ENCODE measurements at regions not wholly inside any gene's neighbourhood (a gene's known extent, or its start where the extent isn't known, plus 50 kb on each side); places are given as distances from the start of the nearest gene placed in this dataset.

GRCh38 chr17:36842231-36842819 is 95.0 kb upstream of the LHX1 start:
- peaks cover 6% of the 10 kb centered on the region for H3K9me3 Mint-ChIP-seq (ENCODE audit: unreplicated experiment)
- no peak overlapping the region for H3K27ac ChIP-seq (ENCODE audit: low read depth, low read length)
- H3K27ac Mint-ChIP-seq (ENCODE audit: unreplicated experiment): no peak overlapping the region
- H3K4me2 ChIP-seq (ENCODE audit: low read length): no peak overlapping the region
- H3K4me1 Mint-ChIP-seq (ENCODE audit: low read depth, unreplicated experiment): peaks cover 2% of the 10 kb centered on the region
- TF ChIP-seq EZH2 (IDR thresholded peaks at IDR 0.05; ENCODE audit: insufficient read depth, low read length): no peak
- TF ChIP-seq CTCF (IDR thresholded peaks at IDR 0.05; ENCODE audit: insufficient read depth, low read depth, low read length): no peak
- no peaks in the 10 kb centered on the region for H3K79me2 ChIP-seq (ENCODE audit: insufficient read depth, low read length)
- no peaks in the 10 kb centered on the region for H3K4me1 ChIP-seq (ENCODE audit: insufficient read depth, low read length)
- no peaks in the 10 kb centered on the region for H3K36me3 Mint-ChIP-seq (ENCODE audit: low read depth, unreplicated experiment)
- H3K9ac ChIP-seq (ENCODE audit: low read length): no peak overlapping the region
- no peak for FAIRE-seq
- no peaks in the 10 kb centered on the region for H4K20me1 ChIP-seq (ENCODE audit: insufficient read depth, low read length)
- H3K4me3 Mint-ChIP-seq (ENCODE audit: unreplicated experiment): no peak overlapping the region
- H3K36me3 ChIP-seq (ENCODE audit: insufficient read depth, low read length): no peaks in the 10 kb centered on the region
- peaks cover 45% of the 10 kb centered on the region for H3K27me3 Mint-ChIP-seq (ENCODE audit: low read depth, unreplicated experiment)
- H3K9me3 ChIP-seq (ENCODE audit: insufficient read depth, low read depth, low read length): no peaks in the 10 kb centered on the region
- H2AFZ ChIP-seq (ENCODE audit: low read depth, low read length): no peak overlapping the region
- DNase-seq (ENCODE audit: low read depth): no peak
- H3K27me3 ChIP-seq (ENCODE audit: insufficient read depth, low read length): no peaks in the 10 kb centered on the region
- no peak overlapping the region for H3K4me3 ChIP-seq (ENCODE audit: insufficient read depth, low read depth, low read length)

- no peaks in the 10 kb centered on the region for H3K9me3 ChIP-seq (ENCODE audit: insufficient read depth, low read depth, low read length)
- no peak overlapping the region for H3K4me3 Mint-ChIP-seq (ENCODE audit: unreplicated experiment)
- H3K79me2 ChIP-seq (ENCODE audit: insufficient read depth, low read length): no peaks in the 10 kb centered on the region
- H3K4me3 ChIP-seq (ENCODE audit: insufficient read depth, low read depth, low read length): no peak overlapping the region
- H3K27me3 Mint-ChIP-seq (ENCODE audit: low read depth, unreplicated experiment): peaks cover 41% of the 10 kb centered on the region
- no peak for TF ChIP-seq CTCF (IDR thresholded peaks at IDR 0.05; ENCODE audit: insufficient read depth, low read depth, low read length)
- TF ChIP-seq EZH2 (IDR thresholded peaks at IDR 0.05; ENCODE audit: insufficient read depth, low read length): no peak
- FAIRE-seq: no peak
- H3K27me3 ChIP-seq (ENCODE audit: insufficient read depth, low read length): no peaks in the 10 kb centered on the region
- no peak for DNase-seq (ENCODE audit: low read depth)
- H3K36me3 Mint-ChIP-seq (ENCODE audit: low read depth, unreplicated experiment): no peaks in the 10 kb centered on the region
- peaks cover 4% of the 10 kb centered on the region for H3K4me1 ChIP-seq (ENCODE audit: insufficient read depth, low read length)
- H3K4me1 Mint-ChIP-seq (ENCODE audit: low read depth, unreplicated experiment): peaks cover 2% of the 10 kb centered on the region
- H2AFZ ChIP-seq (ENCODE audit: low read depth, low read length): no peak overlapping the region
- H3K9ac ChIP-seq (ENCODE audit: low read length): no peak overlapping the region
- no peaks in the 10 kb centered on the region for H3K36me3 ChIP-seq (ENCODE audit: insufficient read depth, low read length)
- peaks cover 6% of the 10 kb centered on the region for H3K9me3 Mint-ChIP-seq (ENCODE audit: unreplicated experiment)
- no peak overlapping the region for H3K27ac ChIP-seq (ENCODE audit: low read depth, low read length)
- no peaks in the 10 kb centered on the region for H4K20me1 ChIP-seq (ENCODE audit: insufficient read depth, low read length)
- no peak overlapping the region for H3K27ac Mint-ChIP-seq (ENCODE audit: unreplicated experiment)
- no peak overlapping the region for H3K4me2 ChIP-seq (ENCODE audit: low read length)
Observed at GRCh38 chr17:36842963-36843558, 94.2 kb upstream of the LHX1 start.

- Histone ChIP-seq H3K4me3 (ENCODE audit: insufficient read depth, low read depth, low read length) (no peak overlapping the region), H3K36me3 (ENCODE audit: insufficient read depth, low read length) (no peaks in the 10 kb centered on the region), H2AFZ (ENCODE audit: low read depth, low read length) (no peak overlapping the region), H3K79me2 (ENCODE audit: insufficient read depth, low read length) (no peaks in the 10 kb centered on the region), H3K9ac (ENCODE audit: low read length) (no peak overlapping the region), H3K27me3 (ENCODE audit: insufficient read depth, low read length) (no peaks in the 10 kb centered on the region), H4K20me1 (ENCODE audit: insufficient read depth, low read length) (no peaks in the 10 kb centered on the region), H3K4me2 (ENCODE audit: low read length) (no peak overlapping the region), H3K9me3 (ENCODE audit: insufficient read depth, low read depth, low read length) (no peaks in the 10 kb centered on the region), H3K4me1 (ENCODE audit: insufficient read depth, low read length) (peaks cover 10% of the 10 kb centered on the region), H3K27ac (ENCODE audit: low read depth, low read length) (no peak overlapping the region)
- Mint-ChIP-seq H3K9me3 (ENCODE audit: unreplicated experiment) (peaks cover 6% of the 10 kb centered on the region), H3K27ac (ENCODE audit: unreplicated experiment) (no peak overlapping the region), H3K27me3 (ENCODE audit: low read depth, unreplicated experiment) (peaks cover 39% of the 10 kb centered on the region), H3K4me1 (ENCODE audit: low read depth, unreplicated experiment) (peaks cover 5% of the 10 kb centered on the region), H3K4me3 (ENCODE audit: unreplicated experiment) (no peak overlapping the region), H3K36me3 (ENCODE audit: low read depth, unreplicated experiment) (no peaks in the 10 kb centered on the region)
- DNase-seq (ENCODE audit: low read depth): no peak
- FAIRE-seq: no peak
- TF ChIP-seq EZH2 (IDR thresholded peaks at IDR 0.05; ENCODE audit: insufficient read depth, low read length) (no peak), CTCF (IDR thresholded peaks at IDR 0.05; ENCODE audit: insufficient read depth, low read depth, low read length) (no peak)
Observed at GRCh38 chr17:36844013-36844412, 93.3 kb upstream of the LHX1 start.
